NCI-H128 (cell line): ENCODE measurements at regions not wholly inside any gene's neighbourhood (a gene's known extent, or its start where the extent isn't known, plus 50 kb on each side); places are given as distances from the start of the nearest gene placed in this dataset.
"Not testable (repeated sequence)": the region's sequence is repeated elsewhere in the genome, so short reads cannot be mapped to it uniquely, and the experiment has no call there.

ENCODE experiments used
- DNase-seq: peaks from one replicate; lab custom pipeline; 2025; ENCODE audit not compliant: unreplicated experiment; lab: John Stamatoyannopoulos, UW

DNA sequence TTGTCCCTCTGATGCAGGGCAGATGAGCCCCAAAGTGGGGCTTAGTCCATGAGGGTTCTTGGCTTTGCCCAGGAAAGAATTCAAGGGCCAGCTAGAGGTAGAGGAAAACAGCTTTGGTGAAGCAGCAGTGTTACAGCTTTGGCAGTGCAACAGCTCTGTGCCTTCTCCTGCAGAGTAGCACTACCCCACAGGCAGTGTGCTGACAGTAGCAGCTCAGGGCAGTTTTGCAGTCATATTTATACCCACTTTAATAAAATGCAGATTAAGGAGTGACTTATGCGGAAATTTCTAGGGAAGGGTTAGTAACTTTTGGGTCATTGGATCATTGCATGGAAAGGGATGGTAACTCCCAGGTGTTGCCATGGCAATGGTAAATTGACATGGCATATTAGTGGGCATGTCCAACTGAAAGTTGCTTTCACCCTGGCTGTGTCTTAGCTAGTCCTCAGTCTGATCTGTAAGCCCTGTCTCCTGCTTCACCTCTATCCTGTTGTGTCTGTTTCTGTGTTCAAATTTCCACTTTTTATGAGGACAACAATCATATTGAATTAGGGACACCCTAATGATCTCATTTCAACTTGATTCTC is 241.3 kb upstream of the C2CD4B start:
- DNase-seq: no peak

GRCh38 chr15:62407216-62407615 is 242.1 kb upstream of the C2CD4B start:
- DNase-seq: no peak

DNA sequence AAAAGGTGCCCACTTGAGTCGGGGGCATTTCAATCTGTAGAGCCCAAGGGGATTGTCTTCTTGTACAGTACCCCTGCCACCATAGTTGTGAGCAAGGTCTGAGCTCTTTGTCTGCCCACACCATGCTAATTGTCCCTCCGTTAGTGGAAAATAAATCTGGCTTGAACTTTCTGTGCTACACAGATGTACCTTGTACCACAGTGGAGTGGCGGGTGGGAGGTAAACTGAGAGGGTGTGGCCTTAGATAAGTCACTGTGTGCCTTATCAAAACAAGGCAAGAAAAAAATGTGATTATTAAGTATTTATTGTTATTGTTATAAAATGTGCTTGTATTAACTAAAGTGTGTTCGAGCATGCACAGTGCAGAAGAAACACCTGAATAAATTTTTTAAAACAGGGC is 242.9 kb upstream of the C2CD4B start:
- no peak for DNase-seq

DNA sequence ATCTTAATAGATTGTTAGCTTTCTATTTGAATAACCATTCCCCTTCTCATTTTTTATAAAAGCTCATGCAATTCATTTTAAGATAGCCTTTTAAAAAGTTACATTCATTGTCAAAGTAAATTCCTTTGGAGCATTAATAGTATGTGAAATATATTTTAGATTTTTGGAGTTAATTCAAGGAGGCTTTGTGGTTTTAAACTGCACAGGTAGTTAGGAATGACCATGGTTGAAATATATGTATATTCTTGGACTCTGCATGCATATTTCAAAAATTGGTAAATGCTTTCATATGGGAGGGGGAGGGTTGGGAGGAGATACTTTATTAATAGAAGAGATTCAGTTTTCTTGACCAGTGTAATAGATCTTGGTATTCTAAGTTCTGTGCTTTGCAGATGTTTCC is 244.4 kb upstream of the C2CD4B start:
- no peak for DNase-seq

DNA sequence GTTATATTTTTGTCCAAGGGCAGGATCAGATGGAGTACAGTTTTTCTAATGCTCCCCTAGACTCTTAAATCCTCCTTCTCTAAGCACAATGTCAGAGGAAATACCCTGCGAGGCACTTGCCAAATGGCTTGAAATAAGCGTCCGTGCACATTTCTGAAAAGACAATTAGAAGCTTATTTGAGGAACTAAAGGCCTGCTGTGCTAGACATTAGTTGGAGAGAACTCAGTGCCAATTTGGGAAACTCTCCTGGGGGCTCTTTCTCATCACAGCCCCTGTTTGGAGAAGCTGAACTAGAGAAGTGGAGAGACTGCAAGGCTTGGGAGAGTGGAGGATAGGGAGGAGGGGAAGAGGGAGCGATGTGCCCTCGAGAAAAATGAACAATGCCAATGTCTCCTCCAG is 247.6 kb upstream of the C2CD4B start:
- no peak for DNase-seq

DNA sequence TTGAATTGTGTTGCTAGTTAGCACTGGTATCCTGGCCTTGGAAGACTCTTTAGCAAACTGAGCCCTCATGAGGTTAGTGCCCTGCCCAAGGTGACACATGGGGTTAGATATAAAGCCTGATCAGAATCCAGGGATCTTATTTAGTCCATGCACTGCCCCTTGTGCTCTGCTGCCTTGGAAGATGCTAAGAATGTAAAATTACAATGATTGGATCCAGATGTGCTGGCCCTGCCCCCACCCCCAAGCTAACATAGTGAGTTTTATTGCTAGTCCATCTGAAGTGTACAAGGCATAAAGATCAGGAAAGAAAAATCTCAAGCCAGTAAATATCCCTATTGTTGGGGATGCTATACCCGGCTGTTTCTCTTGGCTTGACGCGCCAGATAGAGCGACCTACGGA is 248.1 kb upstream of the C2CD4B start:
- DNase-seq: no peak

GRCh38 chr15:62413786-62414185 is 248.7 kb upstream of the C2CD4B start:
- no peak for DNase-seq

GRCh38 chr15:62415498-62415897 is 250.4 kb upstream of the C2CD4B start:
- no peak for DNase-seq

DNA sequence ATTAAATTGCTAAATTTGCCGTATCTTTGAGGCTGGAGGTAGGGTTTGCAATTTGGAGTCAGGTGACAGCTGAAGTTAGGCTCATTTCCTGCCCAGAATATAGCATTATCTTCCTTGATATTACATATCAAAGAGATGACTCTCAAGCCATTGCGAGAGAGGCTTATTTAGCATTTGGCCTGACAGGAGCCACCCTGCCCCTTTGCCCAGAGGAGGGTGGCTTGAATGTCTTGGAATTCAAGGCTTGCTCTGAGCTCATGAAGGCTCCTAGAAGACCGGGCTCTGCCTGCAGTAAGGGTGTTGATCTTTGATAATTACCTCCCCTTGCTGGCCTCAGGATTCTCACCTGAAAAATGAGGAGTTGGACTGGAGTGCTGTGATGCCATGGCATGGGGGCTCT is 251.4 kb upstream of the C2CD4B start:
- no peak for DNase-seq

DNA sequence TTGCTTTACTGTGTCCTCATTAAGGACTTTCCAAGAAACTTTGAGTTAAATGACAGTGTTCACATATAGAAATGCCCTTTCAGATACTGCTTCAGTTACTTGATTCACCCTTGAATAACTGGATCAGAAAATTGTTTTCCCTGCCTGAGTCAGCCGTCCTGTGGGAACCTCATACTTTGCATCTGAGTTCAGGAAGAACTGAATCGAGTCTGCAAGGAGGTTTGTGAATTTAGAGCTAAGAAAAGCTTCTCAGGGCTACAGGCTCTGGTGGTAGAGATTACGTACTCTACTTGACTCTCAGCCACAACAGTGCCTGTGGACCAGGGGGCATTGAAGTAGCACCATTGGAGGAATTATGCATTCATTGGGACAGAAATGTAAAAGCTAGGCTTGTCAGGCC is 252.4 kb upstream of the C2CD4B start:
- no peak for DNase-seq

- DNase-seq: not testable (repeated sequence)
Observed at GRCh38 chr15:62418496-62418895, 253.4 kb upstream of the C2CD4B start.

GRCh38 chr15:62419192-62419591 is 254.1 kb upstream of the C2CD4B start:
- DNase-seq: no peak

- not testable (repeated sequence) for DNase-seq
Observed at GRCh38 chr15:62420371-62420770, 255.3 kb upstream of the C2CD4B start.

DNA sequence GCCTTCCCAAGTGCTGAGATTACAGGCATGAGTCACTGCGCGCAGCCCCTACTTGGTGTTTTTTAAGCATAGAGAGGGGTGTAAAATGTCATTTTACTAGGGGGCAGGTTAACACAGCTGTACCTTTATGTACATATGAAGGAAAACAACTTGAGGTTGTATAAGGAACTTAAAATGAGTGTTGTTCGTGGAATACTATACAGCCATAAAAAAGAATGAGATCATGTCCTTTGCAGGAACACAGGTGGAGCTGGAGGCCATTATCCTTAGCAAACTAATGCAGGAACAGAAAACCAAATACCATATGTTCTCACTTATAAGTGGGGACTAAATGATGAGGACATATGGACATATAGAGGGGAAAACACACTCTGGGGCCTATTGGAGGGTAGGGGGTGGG is 256.2 kb upstream of the C2CD4B start:
- no peak for DNase-seq

DNA sequence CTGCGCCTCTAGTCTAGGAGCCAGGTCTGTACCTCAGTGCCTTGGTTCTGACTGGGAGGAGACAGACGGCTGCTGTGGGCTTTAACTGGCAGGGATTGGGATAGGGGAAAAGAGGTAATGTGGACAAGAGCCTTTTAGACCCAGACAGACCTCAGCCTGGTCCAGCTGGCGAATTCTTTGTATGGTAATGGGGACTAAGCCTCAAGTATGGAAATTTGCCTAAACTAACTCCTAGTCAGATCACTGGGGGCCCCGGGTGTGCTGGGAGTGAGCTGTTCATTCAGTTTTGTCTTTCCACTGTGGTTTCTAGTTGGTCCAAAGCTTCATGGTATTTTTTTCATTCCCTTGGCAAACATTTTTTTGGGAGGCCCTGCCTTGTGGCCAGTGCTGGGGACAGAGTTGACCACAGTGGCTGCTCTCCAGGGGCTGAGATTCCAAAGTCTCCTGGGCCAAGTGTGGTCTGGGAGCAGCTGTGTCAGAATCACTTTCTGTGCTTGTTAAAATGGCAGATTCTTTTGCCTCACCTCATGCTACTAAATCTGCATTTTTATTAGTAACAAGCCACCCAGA is 261.4 kb upstream of the C2CD4B start:
- DNase-seq: no peak

GRCh38 chr15:62428259-62428658 is 263.2 kb upstream of the C2CD4B start:
- no peak for DNase-seq

DNA sequence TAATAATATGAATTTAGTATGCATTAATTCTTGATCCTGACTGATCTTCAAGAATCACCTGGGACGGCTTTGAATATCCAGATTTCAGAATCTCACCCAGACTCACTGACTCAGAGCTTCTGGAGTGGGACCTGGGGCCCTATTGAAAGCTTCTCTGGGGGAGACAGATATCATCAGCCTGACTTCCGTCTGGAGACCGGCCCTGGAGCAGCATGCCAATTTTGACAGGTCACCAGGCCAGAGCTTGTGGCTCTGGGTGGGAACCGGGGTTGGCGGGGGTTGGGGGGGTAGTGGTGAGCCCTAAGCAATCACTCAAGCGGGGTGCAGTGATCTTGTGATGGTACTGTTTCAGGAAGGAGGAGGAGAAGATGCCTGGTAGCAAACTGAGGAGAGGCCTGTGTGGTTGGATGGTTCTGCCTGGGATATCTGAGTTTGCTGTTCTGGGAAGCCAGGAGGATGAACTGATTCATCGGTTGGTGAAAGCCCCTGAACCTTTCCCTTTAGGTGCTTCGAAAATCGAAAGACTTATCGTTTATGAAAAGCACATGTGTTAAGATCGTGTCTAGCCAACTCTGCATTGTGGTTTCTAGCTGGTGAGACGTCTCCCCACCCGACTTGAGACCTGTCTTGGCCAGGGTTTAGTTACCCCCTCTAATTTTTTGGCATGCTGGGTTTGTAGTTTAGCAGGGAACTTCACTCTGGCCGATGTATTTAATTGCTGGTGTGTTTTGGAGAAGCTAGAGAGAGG is 263.9 kb upstream of the C2CD4B start:
- DNase-seq: no peak

- no peak for DNase-seq
Observed at GRCh38 chr15:62430056-62430455, 265.0 kb upstream of the C2CD4B start.

GRCh38 chr15:62430552-62430951 is 265.5 kb upstream of the C2CD4B start:
- DNase-seq: no peak

GRCh38 chr15:62431008-62431797 is 266.1 kb upstream of the C2CD4B start:
- no peak for DNase-seq

GRCh38 chr15:62431817-62432216 is 266.7 kb upstream of the C2CD4B start:
- no peak for DNase-seq
